Stimulated activated CD8-positive, alpha-beta memory T cell treated with anti-CD3 and anti-CD28 coated beads, Interleukin-7, amount 100 ng/mL, for 24 hours (primary cell): ENCODE measurements at regions not wholly inside any gene's neighbourhood (a gene's known extent, or its start where the extent isn't known, plus 50 kb on each side); places are given as distances from the start of the nearest gene placed in this dataset.
A peak's percentile ranks its signal among the peaks of the same experiment; 100 is the strongest.

Experiments
- DNase-seq: peaks from one replicate; pipeline ENCODE4 v3.0.0-alpha.2; 2020; ENCODE audit warnings: low read depth

- no peak for DNase-seq
These were observed 85.8 kb upstream of the IER5L start for GRCh38 chr9:129263836-129264235.

DNA sequence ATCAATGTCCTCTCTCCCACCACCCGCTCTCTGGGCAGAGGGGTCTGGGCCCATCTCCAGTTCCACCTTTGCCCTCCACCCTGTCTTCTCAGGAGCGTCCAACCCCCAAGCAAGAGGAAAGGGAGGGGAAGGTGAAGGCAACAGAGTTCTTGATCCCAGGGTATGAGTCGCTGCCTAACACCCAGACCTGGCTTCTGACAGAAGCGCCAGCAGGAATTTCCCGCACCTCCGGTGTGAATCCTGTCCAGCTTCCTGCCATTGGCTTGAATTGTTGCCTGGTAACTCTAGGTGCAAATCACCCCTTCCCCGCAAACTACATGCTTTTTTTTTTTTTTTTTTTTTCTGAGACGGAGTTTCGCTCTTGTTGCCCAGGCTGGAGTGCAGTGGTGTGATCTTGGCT, 84.2 kb upstream of the IER5L start:
- no peak for DNase-seq

DNA sequence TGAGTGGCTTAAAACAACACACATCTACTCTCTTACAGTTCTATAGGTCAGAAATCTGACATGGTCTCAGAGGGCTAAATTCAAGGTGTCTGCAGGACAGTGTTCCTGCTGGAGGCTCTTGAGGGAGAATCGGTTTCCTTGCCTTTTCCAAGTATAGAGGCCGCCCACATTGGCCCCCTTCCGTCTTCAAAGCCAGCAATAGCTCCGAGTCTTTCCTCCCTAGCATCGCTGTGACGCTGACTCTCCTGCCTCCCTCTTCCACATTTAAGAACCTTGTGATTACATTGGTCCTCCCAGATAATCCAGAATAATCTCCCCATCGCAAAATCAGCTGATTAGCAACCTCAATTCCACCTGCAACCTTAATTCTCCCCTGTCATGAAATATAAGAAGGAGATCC, 81.3 kb upstream of the IER5L start:
- DNase-seq = no peak

GRCh38 chr9:129258823-129259301, 80.8 kb upstream of the IER5L start:
- DNase-seq = no peak

DNA sequence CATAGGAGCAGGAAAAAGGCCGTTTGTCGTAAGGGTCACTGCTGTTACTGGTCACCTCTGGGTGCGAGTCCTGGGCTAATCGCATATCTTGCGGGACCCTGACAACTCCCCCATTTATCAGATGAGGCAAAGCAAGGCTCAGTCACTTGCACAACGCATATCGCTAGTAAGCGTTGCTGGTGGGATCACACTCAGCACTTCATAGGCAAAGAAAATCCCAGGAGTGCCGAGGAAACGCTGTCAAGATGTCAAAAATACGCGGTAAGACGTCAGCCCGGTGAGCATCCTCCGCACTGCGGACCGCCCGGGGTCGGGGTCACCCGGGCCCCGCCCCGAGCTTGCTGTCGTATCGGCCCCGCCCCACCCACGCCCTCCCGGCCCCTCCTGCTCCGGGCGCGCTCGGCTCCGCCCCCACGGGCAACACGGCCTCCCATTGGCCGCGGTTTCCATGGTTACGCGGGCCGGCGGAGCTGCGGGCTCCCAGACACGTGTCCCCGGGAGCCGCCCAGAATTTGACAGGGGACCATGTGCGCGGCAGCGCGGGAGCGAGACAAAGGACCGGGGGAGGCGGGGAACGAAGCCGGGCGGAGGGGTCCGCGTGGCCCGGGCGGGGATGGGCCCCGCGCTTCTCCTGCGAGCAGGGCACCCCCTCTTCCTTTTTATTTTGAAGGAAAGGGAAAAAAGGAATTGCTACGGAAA, 80.2 kb upstream of the IER5L start:
- DNase-seq = peak; percentile 74

DNA sequence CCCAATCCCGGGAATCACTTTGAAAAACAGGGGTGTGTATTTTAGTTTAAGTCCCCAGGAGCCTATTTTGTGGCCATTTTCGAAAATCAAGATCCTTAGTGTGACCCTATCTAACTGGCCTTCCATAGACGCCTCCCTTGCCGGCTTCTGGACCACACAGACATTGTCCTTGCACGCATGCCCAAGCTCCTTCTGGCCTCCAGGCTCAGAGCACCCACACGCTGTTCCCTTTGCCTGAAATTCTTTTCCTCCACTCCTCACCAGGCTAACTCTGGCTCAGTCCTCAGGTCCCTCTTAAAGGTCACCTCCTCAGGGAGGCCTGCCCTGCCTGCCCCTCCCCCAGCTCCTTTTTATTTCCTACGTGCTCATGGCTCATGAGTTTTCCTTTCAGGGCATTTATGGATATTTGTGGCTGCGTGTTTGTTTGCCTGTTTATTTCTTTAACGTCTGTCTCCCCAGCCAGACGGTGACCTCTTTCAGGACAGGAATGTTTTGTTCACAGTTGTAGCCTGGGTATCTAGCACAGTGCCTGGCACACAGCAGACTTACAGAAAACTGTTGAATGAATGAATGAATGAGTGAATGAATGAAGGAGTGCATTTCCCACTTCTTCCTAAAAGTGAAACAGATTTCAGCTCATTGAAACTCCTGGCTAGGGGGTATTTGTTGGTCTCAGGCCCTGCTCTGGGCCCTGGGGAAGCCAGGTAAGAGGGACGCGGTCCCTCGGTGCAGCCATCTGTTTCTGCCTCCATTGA, 79.1 kb upstream of the IER5L start:
- DNase-seq = no peak

- no peak for DNase-seq
These were observed 76.7 kb upstream of the IER5L start for GRCh38 chr9:129254566-129255287.

DNA sequence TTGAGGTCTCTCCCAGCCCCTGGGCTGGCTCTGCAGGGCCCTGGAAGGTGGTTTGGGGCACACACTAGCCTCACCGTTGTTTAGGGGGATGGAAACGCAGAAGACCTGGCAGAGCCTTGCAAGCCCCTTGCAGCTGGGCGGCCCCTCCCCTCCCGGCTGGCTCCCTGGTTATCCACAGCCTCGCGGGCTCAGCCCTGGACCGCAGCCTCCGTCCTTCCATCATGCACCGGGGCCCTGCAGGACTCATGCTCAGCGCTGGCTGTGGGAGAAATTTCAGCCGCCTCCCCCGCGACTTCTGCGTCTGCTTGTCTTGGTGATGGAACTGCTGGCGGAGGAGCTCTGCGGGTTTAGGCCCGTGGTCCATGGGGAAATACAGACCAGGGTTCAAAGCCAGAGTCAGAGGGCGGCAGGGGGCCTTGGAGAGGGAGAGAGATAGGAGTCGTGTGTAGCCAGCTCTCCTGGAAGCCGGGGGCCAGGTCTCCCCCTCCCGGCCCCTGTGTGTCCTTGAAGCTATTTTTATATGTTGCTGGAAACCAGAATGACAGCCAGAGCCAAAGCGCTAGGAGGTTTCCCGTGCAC, 75.8 kb upstream of the IER5L start:
- DNase-seq = no peak

GRCh38 chr9:129252937-129253802, 75.1 kb upstream of the IER5L start:
- DNase-seq = no peak

DNA sequence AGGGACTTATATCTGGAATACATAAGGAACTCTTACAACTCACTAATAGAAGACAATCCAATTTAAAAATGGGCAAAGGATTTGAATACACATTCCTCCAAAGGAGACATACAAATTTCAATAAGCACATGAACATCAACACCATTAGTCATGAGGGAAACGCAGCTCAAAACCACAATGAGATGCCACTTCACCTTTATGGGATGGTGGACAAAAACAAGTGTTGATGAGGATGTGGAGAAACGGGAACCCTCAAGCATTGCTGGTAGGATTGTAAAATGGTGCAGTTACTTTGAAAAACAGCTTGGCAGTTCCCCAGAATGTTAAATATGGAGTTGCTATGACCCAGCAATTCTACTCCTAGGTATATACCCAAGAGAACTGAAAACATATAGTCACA, 72.7 kb upstream of the IER5L start:
- DNase-seq = no peak

GRCh38 chr9:129247285-129248153, 69.5 kb upstream of the IER5L start:
- DNase-seq = no peak

- DNase-seq = no peak
These were observed 67.2 kb upstream of the IER5L start for GRCh38 chr9:129245276-129245675.

- no peak for DNase-seq
These were observed 65.0 kb upstream of the IER5L start for GRCh38 chr9:129242971-129243561.

DNA sequence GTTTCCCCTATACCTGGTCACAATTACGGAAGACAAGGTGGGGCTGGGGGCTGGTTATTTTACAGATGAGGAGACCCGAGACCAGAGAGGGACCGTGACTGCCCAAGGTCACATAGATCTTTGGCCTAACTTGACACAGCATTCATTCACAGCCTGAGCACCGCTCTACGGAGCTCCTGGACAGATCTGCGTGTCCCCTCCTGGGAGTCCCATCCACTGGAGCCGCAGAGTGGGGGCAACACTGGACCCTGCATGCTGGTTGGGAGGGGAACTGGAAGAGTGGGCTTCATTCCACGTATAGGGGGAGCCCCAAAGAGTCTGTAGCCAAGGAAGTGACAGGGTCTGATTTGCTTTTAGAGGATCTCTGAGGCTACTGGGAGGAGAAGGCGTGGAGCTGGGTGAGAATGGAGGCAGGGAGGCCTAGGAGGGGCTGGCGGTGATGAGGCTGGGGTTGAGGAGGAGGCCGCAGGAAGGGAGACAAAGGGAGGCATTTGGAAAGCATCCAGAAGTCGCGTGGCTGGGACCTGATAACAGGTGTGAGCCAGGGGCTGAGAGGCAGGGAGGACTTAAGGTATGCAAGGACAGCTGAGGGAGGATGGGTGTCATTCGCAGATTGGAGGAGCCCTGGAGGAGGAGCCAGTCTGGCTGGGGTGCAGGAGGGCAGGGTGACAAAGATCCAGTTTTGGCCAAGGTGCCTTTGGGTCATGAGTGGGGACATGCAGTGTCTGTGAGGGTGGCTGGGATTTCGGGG, 64.3 kb upstream of the IER5L start:
- DNase-seq = no peak

DNA sequence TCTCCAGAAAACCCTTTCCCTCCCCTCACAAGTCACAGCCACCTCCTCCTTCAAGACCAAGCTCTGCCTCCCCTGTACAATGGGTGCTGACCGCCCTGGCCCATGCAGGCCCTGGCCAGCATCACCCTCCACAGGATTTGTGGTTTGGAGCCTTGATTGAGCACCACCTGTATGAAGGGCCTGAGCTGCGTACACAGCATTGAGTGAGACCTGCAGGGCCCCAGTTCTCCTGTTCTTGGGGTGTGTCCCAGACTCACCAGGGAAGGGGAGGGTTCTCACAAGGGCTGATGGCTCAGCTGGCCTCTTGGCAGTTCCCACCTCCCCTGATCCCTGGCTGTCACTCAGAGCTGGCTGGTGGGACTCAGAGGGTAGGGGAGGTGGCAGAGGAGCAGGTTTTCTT, 63.7 kb upstream of the IER5L start:
- DNase-seq = no peak

DNA sequence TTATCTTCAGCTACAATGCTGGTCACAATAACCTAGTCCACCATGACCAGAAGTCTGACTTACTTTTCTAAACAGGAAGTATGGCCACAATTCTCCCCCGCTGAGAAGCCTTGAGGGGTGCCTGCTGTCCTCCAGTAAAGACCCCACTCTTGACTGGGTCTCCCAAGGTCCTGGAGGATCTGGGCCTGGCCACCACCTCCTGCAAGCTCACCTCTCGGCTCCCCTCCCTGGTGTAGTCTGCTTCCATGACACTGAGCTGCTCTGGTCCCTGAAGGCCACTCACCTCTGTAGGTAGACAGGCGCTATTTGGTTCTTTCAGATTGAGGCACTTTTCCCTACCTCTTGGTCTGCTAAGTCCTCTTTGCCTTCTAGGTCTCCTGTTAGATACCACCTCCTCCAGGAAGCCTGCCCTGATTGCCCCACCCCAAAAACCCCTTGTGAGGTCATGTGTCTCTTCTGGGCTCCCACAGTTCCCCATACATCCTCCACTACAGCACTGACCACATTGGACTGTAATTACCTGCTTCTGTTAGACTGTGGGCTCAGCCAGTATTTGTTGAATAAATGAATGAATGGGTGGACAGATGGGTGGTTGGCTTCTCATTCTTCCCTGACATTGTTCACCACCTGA, 62.6 kb upstream of the IER5L start:
- no peak for DNase-seq

DNA sequence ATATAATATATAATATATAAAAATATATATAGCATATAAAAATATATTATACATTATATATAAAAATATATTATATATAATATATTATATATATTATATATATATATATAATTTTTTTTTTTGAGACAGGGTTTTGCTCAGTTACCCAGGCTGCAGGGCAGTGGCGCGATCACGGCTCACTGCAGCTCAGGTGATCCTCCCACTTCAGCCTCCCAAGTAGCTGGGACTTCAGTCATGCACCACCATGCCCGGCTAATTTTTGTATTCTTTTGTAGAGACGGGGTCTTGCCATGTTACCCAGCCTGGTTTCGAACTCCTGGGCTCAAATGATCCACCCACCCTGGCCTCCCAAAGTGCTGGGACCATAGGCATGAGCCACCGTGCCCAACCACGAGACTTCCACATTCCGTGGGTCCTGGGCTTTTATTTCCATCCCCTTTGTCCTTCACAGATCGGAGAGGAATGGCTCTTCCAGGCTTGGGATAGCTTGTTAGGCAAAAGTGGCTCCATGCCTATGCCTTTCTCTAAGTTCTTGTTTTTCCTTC, 62.0 kb upstream of the IER5L start:
- no peak for DNase-seq

DNA sequence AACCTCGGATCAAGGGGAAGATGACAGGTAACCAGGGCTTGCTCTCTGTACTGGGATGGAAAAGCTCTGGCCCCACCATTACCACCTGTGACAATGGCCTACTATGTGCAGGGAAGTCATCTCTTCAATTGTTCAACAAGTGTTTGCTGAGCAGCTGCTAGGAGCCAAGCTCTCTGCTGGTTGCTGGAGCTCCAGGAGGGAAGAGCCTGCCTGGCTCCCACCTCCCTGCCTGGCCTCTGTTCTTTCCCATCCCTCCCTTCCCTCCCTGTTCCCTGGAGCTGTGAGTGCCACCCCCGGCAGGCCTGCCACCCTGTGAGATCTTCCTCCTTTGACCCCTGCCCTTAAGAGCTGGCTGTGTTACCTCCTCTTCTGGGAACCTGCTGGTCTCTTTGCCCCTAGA, 59.7 kb upstream of the IER5L start:
- no peak for DNase-seq

GRCh38 chr9:129237164-129237611, 59.1 kb upstream of the IER5L start:
- no peak for DNase-seq
